HCT116 (cell line): ENCODE measurements at regions not wholly inside any gene's neighbourhood (a gene's known extent, or its start where the extent isn't known, plus 50 kb on each side); places are given as distances from the start of the nearest gene placed in this dataset.

ENCODE experiments used
- ATAC-seq: fragments of 200-7000 bp; cut with Tn5 transposase; 2 replicates; pipeline ENCODE4 v1.9.1; 2020; ENCODE audit warnings: mild to moderate bottlenecking, moderate library complexity
- BruUV-seq: library from RNA; stranded (reverse); fragments of 400-500 nt; replicated peaks from 2 replicates; lab custom pipeline; 2021; lab: Mats Ljungman, UMichigan
- CTCF ChIA-PET: fragments of 300-600 bp; sonication (Branson Sonifier 250); formaldehyde crosslinking; loops from one replicate; lab custom pipeline; 2021; ENCODE audit warnings: antibody characterized with exemption; lab: Charles Lee
- POLR2A ChIA-PET: fragments of 300-600, 350-600 bp; sonication (Branson Sonifier 250); formaldehyde crosslinking; loops from one replicate; lab custom pipeline; 2021; ENCODE audit warnings: antibody characterized with exemption; lab: Charles Lee
- RAD21 ChIA-PET, 2 experiments: fragments of 300-600 bp; sonication (Branson Sonifier 250); formaldehyde crosslinking; loops; one replicate each; lab custom pipeline; 2023; ENCODE audit warnings: low total read pairs in 2 of 2; ENCODE audit not compliant: uncharacterized antibody in 2 of 2, unreplicated experiment in 2 of 2, low non-redundant PET in 1 of 2; lab: Charles Lee
- DNase-seq: peaks from one replicate; pipeline ENCODE4 v3.0.0-alpha.2; 2010; ENCODE audit warnings: low read depth, low spot score
- H2AFZ ChIP-seq: fragments of 200-600 bp; shearing (Covaris generic), sonication (generic); 2 replicates; pipeline ENCODE4 v1.6.1; 2017; ENCODE audit warnings: low read depth, mixed run types, mixed read lengths, antibody characterized with exemption, low read length; ENCODE audit not compliant: poor library complexity, severe bottlenecking
- H3K27ac ChIP-seq: 2 replicates; pipeline ENCODE4 v1.5.1; 2012; ENCODE audit warnings: low read depth, low read length
- H3K27me3 ChIP-seq: fragments of 200-600 bp; sonication (generic); 2 replicates; pipeline ENCODE4 v1.6.1; 2016; ENCODE audit warnings: mixed run types, low read length, mixed read lengths; ENCODE audit not compliant: insufficient read depth
- H3K36me3 ChIP-seq, 2 experiments: fragments of 200-500 bp in 1 of 2; fragments of 200-600 bp in 1 of 2; sonication (Bioruptor generic) in 1 of 2; sonication (generic) in 1 of 2; 2 replicates each; pipeline versions ENCODE4 v1.5.1 to v1.6.1; 2014 to 2016; ENCODE audit warnings: low read length in 2 of 2, inconsistent platforms in 1 of 2, mixed read lengths in 1 of 2, mixed run types in 1 of 2; ENCODE audit not compliant: insufficient read depth in 2 of 2, control insufficient read depth in 1 of 2
- H3K4me1 ChIP-seq, 2 experiments: fragments of 200-600 bp in 1 of 2; sonication (generic) in 1 of 2; 2 replicates each; pipeline versions ENCODE4 v1.5.1 to v1.6.1; 2012 to 2017; ENCODE audit warnings: low read length in 2 of 2, inconsistent platforms in 1 of 2, mild to moderate bottlenecking in 1 of 2, mixed read lengths in 1 of 2, mixed run types in 1 of 2, moderate library complexity in 1 of 2; ENCODE audit not compliant: insufficient read depth in 2 of 2, control insufficient read depth in 1 of 2
- H3K4me2 ChIP-seq: fragments of 200-600 bp; sonication (generic); 2 replicates; pipeline ENCODE4 v1.6.1; 2017; ENCODE audit warnings: mixed run types, low read length, mixed read lengths
- H3K4me3 ChIP-seq, 2 experiments: fragments of 200-600 bp in 1 of 2; sonication (generic) in 1 of 2; replicated peaks in 1 of 2; 2 replicates each; pipeline ENCODE4 v1.5.1; 2011 to 2016; ENCODE audit warnings: low read length in 2 of 2, control low read depth in 1 of 2, low read depth in 1 of 2, mild to moderate bottlenecking in 1 of 2, mixed read lengths in 1 of 2, mixed run types in 1 of 2
- H3K79me2 ChIP-seq: fragments of 200-600 bp; sonication (generic); 2 replicates; pipeline ENCODE4 v1.6.1; 2017; ENCODE audit warnings: mild to moderate bottlenecking, mixed run types, low read length, moderate library complexity, mixed read lengths; ENCODE audit not compliant: insufficient read depth
- H3K9ac ChIP-seq: fragments of 200-600 bp; sonication (generic); 2 replicates; pipeline ENCODE4 v1.6.1; 2016; ENCODE audit warnings: low read length, mixed read lengths
- H3K9me2 ChIP-seq: fragments of 200-600 bp; sonication (generic), shearing (Covaris generic); 2 replicates; pipeline ENCODE4 v1.6.1; 2017; ENCODE audit warnings: mixed run types, mild to moderate bottlenecking, moderate library complexity; ENCODE audit not compliant: insufficient read depth
- H3K9me3 ChIP-seq, 2 experiments: fragments of 200-500 bp in 1 of 2; fragments of 200-600 bp in 1 of 2; sonication (Bioruptor generic) in 1 of 2; sonication (generic) in 1 of 2; 2 replicates each; pipeline ENCODE4 v1.6.1; 2014 to 2017; ENCODE audit warnings: low read length in 2 of 2, mixed read lengths in 2 of 2, inconsistent platforms in 1 of 2, low read depth in 1 of 2, mild to moderate bottlenecking in 1 of 2, mixed run types in 1 of 2, moderate library complexity in 1 of 2; ENCODE audit not compliant: control insufficient read depth in 1 of 2, insufficient read depth in 1 of 2
- H4K20me1 ChIP-seq: fragments of 200-600 bp; sonication (generic), shearing (Covaris generic); 2 replicates; pipeline ENCODE4 v1.6.1; 2017; ENCODE audit warnings: mixed run types, mild to moderate bottlenecking, moderate library complexity; ENCODE audit not compliant: insufficient read depth
- CBX3 ChIP-seq: IDR thresholded peaks from 2 replicates; pipeline ENCODE4 v1.6.1; 2012; ENCODE audit warnings: low read depth
- ELF1 ChIP-seq: IDR thresholded peaks from 2 replicates; pipeline ENCODE4 v1.6.1; 2012; ENCODE audit warnings: low read depth, borderline replicate concordance
- EZH2 ChIP-seq: fragments of 200-600 bp; sonication (generic); IDR thresholded peaks from 2 replicates; pipeline ENCODE4 v1.6.1; 2017; ENCODE audit warnings: antibody characterized with exemption, mixed run types
- JUND ChIP-seq: IDR thresholded peaks from 2 replicates; pipeline ENCODE4 v1.6.1; 2012
- POLR2A ChIP-seq: IDR thresholded peaks from 2 replicates; pipeline ENCODE4 v1.7.0; 2011; ENCODE audit warnings: borderline replicate concordance; ENCODE audit not compliant: insufficient read depth, insufficient read length; ENCODE audit errors: extremely low read depth
- SRF ChIP-seq: IDR thresholded peaks from 2 replicates; pipeline ENCODE4 v1.6.1; 2012; ENCODE audit warnings: low read depth
- ZFX ChIP-seq: fragments of 450-650 bp; IDR thresholded peaks from 2 replicates; pipeline ENCODE4 v1.6.1; 2017
- intact Hi-C: fragments of 100-400 bp; cut with micrococcal nuclease; formaldehyde crosslinking; loops from 2 replicates; pipeline ENCODE4 v1.10.0; 2022
- TF ChIP-seq, protein P1 (sequence below): IDR thresholded peaks from 2 replicates; pipeline ENCODE4 v1.6.1; 2012; ENCODE audit warnings: low read depth
- TF ChIP-seq, protein P2 (sequence below): IDR thresholded peaks from 2 replicates; pipeline ENCODE4 v1.6.1; 2011; ENCODE audit warnings: mild to moderate bottlenecking, low read length, moderate library complexity; ENCODE audit not compliant: insufficient replicate concordance; ENCODE audit errors: extremely low read depth

DNA sequence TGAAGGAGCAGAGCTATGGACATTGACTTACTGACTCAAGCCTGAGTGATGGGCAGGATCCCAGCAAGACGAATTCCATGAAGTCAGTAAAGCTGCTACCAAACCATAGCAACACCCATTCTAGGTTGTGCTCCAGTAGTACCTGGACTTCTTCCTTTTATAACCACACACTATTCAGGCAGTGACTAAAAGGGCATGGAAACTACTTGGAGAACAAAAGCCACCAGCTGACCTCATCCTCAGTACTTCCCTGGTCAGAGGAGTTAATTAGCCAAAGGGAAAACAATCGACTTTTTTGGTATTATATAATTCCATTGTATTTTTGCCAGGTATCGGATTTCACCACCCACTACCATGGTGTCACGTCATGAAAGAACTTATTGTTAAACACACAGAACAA is 237.1 kb downstream of the TTC32 start (continued):
- TF ChIP-seq, protein P1, sequence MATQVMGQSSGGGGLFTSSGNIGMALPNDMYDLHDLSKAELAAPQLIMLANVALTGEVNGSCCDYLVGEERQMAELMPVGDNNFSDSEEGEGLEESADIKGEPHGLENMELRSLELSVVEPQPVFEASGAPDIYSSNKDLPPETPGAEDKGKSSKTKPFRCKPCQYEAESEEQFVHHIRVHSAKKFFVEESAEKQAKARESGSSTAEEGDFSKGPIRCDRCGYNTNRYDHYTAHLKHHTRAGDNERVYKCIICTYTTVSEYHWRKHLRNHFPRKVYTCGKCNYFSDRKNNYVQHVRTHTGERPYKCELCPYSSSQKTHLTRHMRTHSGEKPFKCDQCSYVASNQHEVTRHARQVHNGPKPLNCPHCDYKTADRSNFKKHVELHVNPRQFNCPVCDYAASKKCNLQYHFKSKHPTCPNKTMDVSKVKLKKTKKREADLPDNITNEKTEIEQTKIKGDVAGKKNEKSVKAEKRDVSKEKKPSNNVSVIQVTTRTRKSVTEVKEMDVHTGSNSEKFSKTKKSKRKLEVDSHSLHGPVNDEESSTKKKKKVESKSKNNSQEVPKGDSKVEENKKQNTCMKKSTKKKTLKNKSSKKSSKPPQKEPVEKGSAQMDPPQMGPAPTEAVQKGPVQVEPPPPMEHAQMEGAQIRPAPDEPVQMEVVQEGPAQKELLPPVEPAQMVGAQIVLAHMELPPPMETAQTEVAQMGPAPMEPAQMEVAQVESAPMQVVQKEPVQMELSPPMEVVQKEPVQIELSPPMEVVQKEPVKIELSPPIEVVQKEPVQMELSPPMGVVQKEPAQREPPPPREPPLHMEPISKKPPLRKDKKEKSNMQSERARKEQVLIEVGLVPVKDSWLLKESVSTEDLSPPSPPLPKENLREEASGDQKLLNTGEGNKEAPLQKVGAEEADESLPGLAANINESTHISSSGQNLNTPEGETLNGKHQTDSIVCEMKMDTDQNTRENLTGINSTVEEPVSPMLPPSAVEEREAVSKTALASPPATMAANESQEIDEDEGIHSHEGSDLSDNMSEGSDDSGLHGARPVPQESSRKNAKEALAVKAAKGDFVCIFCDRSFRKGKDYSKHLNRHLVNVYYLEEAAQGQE = no peak
- no peak for TF ChIP-seq ELF1

DNA sequence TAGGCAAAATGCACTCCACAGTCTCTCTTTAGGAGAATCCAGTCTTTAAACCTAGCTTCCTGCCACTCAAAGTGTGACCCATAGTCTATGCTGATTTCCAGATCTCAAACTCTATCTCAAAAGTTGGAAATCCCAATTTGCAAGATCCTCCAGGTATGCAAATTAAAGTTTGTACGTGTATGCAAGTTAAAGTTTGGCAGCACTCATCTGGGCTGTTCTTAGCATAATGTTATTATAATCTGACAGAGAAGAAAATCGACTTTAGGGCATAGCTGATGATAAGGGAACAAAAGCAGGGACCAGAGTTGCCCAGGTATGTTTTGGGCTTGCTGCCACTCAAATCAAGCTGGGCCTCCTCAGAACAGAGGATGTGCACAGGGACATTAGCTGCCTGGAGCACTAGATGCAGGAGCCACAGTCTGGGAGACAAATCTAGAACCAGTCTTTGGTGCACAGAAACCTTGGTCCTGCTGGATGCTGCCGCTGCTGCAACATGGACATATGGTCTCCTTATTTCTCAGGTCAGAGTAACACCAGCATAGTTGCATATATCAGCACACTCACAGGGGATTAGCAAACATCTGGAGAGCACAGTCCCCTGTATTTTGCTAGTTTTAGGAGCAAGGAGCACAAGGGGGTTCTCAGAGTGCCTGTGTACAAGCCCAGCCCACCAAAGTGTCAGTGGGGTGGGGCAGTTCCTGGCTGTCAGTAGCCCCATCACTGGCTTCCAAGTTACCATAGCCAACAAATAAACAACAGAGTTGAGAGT is 242.6 kb downstream of the TTC32 start:
- ChIA-PET CTCF (no interaction called here), RAD21 (no interaction called here), POLR2A (no interaction called here)
- H3K9me3 ChIP-seq = no peaks in the 10 kb centered on the region
- ATAC-seq (no peak), DNase-seq (no peak)
- no peak for TF ChIP-seq CBX3
- TF ChIP-seq JUND = no peak
- TF ChIP-seq EZH2 = no peak
- TF ChIP-seq, protein P2, sequence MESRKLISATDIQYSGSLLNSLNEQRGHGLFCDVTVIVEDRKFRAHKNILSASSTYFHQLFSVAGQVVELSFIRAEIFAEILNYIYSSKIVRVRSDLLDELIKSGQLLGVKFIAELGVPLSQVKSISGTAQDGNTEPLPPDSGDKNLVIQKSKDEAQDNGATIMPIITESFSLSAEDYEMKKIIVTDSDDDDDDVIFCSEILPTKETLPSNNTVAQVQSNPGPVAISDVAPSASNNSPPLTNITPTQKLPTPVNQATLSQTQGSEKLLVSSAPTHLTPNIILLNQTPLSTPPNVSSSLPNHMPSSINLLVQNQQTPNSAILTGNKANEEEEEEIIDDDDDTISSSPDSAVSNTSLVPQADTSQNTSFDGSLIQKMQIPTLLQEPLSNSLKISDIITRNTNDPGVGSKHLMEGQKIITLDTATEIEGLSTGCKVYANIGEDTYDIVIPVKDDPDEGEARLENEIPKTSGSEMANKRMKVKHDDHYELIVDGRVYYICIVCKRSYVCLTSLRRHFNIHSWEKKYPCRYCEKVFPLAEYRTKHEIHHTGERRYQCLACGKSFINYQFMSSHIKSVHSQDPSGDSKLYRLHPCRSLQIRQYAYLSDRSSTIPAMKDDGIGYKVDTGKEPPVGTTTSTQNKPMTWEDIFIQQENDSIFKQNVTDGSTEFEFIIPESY = no peak
- TF ChIP-seq ZFX = no peak
- TF ChIP-seq POLR2A = no peak
- no peak for TF ChIP-seq SRF
- H3K27ac ChIP-seq = no peak overlapping the region
- H3K9me2 ChIP-seq = no peaks in the 10 kb centered on the region
- no peak overlapping the region for H3K9ac ChIP-seq
- no peak overlapping the region for H3K4me3 ChIP-seq
- BruUV-seq = no TSS peak
- H3K27me3 ChIP-seq = no peaks in the 10 kb centered on the region
- H3K79me2 ChIP-seq = no peaks in the 10 kb centered on the region
- H3K36me3 ChIP-seq = no peaks in the 10 kb centered on the region
- no peak overlapping the region for H3K4me2 ChIP-seq
- H2AFZ ChIP-seq = no peak overlapping the region
- intact Hi-C loops = no loop called here
- peaks cover 0 to 6% of the 10 kb centered on the region in 2 experiments; a peak in 1 of 4 replicates for H3K4me1 ChIP-seq
- no peaks in the 10 kb centered on the region for H4K20me1 ChIP-seq
